GM23248 (cell line): ENCODE measurements at regions not wholly inside any gene's neighbourhood (a gene's known extent, or its start where the extent isn't known, plus 50 kb on each side); places are given as distances from the start of the nearest gene placed in this dataset.

ENCODE experiments used
- EZH2 ChIP-seq: fragments of 200-600 bp; sonication (generic); IDR thresholded peaks from 2 replicates; pipeline ENCODE4 v1.6.1; 2018; ENCODE audit warnings: antibody characterized with exemption, mild to moderate bottlenecking; ENCODE audit not compliant: insufficient read depth, poor library complexity, severe bottlenecking
- EZH2phosphoT487 ChIP-seq: fragments of 200-600 bp; sonication (generic); IDR thresholded peaks from 2 replicates; pipeline ENCODE4 v1.6.1; 2018; ENCODE audit warnings: antibody characterized with exemption, moderate library complexity, mild to moderate bottlenecking, low read depth; ENCODE audit not compliant: insufficient read depth

DNA sequence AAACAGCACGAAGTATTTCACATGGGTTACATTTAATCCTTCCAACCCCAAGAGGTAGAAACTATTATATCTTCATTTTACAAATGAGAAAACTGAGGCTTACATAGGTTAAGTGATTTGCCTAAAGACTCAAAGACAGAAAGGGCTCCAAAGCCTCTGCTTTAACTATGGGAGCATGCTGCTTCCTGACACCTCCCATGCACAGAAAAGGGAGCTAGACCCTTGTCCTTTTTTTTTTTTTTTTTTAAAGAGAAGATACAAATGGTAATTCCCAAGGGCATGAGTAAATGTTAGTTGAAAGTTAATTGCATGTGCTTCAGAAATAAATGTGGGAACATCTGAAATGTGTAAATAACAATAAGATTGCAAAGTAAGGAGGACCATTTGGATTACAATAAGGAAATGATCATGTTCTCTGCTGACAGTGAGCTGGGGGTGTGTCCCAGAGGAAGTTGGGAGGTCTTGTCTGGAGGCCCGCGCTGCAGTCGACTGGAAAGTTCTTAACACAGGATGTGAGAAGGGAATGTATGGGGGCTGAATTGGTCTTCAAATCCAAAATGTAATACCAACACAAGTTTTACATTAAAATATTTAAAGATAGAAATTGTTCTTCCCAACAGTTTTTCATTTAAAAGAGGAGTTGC, 500.3 kb downstream of the KLF12 start:
- TF ChIP-seq EZH2 (no peak), EZH2phosphoT487 (no peak)
